ENCODE measurements at regions not wholly inside any gene's neighbourhood (a gene's known extent, or its start where the extent isn't known, plus 50 kb on each side); places are given as distances from the start of the nearest gene placed in this dataset.

GRCh38 chr2:236676136-236676873 lies 106.7 kb downstream of the ACKR3 start:
- Histone ChIP-seq H3K27me3 (ENCODE audit: control insufficient read depth, insufficient read depth, low read length) (peaks cover 1% of the 10 kb centered on the region), H3K4me1 (ENCODE audit: control insufficient read depth, insufficient read depth, low read length, poor library complexity, severe bottlenecking) (no peaks in the 10 kb centered on the region), H3K9me3 (ENCODE audit: control insufficient read depth in 2 of 2, low read length in 2 of 2) (no peaks in the 10 kb centered on the region), H3K27ac (ENCODE audit: insufficient read depth, low read length, poor library complexity, severe bottlenecking) (no peak overlapping the region), H3K4me3 (ENCODE audit: low read depth, low read length) (no peak overlapping the region), H3K36me3 (ENCODE audit: control insufficient read depth, insufficient read depth, low read length) (no peaks in the 10 kb centered on the region)
- Mint-ChIP-seq H3K4me1 (no peaks in the 10 kb centered on the region), H3K27me3 (peaks cover 16% of the 10 kb centered on the region), H3K9me3 (peaks cover 0 to 2% (median 0%) of the 10 kb centered on the region in 7 donors), H3K36me3 (no peaks in the 10 kb centered on the region), H3K4me3 (no peak overlapping the region), H3K27ac (no peak overlapping the region)
- DNase-seq (no peak), ATAC-seq (ENCODE audit: low read depth in 2 of 2) (no peak)

DNA sequence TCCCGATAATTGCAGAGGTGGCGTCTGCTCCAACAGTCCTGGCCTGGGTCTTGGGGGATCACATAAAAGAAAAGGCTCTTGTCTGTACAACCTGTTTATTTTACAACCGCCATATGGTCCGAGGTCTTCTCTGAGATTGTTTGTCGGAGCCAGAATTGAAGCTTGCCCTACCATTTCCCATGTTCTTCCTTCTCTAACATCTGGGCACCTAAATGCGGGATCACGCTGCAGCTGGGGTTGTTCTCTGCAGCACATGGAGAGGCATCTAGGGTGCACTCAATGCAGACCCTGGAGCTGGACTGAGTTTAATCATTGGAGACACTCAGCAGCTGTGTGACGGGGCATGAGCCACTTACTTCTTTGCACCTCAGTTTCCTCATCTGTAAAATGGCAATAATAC lies 107.7 kb downstream of the ACKR3 start:
- DNase-seq (no peak), ATAC-seq (ENCODE audit: low read depth in 2 of 2) (no peak)
- H3K27ac ChIP-seq (ENCODE audit: insufficient read depth, low read length, poor library complexity, severe bottlenecking), result no peak overlapping the region
- no peak overlapping the region for H3K4me3 ChIP-seq (ENCODE audit: low read depth, low read length)
- H3K27me3 ChIP-seq (ENCODE audit: control insufficient read depth, insufficient read depth, low read length), result peaks cover 1% of the 10 kb centered on the region
- H3K4me3 Mint-ChIP-seq, result no peak overlapping the region
- H3K27ac Mint-ChIP-seq, result no peak overlapping the region
- no peaks in the 10 kb centered on the region for H3K9me3 ChIP-seq (ENCODE audit: control insufficient read depth in 2 of 2, low read length in 2 of 2)
- no peaks in the 10 kb centered on the region for H3K4me1 ChIP-seq (ENCODE audit: control insufficient read depth, insufficient read depth, low read length, poor library complexity, severe bottlenecking)
- no peaks in the 10 kb centered on the region for H3K36me3 Mint-ChIP-seq
- H3K4me1 Mint-ChIP-seq, result no peaks in the 10 kb centered on the region
- peaks cover 16% of the 10 kb centered on the region for H3K27me3 Mint-ChIP-seq
- peaks cover 0 to 2% (median 0%) of the 10 kb centered on the region in 7 donors for H3K9me3 Mint-ChIP-seq
- no peaks in the 10 kb centered on the region for H3K36me3 ChIP-seq (ENCODE audit: control insufficient read depth, insufficient read depth, low read length)

DNA sequence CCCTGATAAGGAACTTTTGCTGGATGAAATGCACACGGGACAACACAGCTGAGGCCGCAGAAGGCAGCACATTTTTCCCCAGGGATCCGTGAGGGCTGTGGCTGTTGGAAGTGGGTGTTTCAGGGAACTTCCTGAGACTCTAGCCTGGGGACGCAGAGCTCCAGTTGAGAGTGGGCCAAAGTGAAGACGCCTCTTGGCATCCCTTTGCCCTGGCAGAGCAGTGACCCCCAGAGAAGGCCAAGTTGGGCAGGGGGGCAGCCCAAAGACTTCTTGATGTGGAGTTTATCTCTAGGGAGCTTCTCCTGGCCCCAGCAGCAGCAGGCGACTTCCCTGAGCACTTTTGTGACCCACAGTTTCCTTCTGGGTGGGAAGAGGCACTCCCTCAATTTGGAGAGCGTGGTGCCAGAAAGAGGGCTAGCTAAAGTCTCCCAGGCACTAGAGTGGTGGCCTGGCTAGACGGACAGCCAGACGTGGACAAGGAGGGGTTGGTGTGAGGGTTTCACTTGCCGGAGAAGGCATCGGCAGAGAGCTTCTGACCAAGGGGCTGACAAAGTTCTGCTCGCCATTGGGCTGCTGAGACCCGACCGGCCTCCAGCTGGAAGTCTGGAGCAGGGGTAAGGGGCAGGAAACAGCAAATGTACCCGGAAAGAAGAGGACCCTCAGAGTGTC lies 108.8 kb downstream of the ACKR3 start:
- no peaks in the 10 kb centered on the region for H3K36me3 ChIP-seq (ENCODE audit: control insufficient read depth, insufficient read depth, low read length)
- peaks cover 16% of the 10 kb centered on the region for H3K27me3 Mint-ChIP-seq
- no peak for ATAC-seq (ENCODE audit: low read depth in 2 of 2)

DNA sequence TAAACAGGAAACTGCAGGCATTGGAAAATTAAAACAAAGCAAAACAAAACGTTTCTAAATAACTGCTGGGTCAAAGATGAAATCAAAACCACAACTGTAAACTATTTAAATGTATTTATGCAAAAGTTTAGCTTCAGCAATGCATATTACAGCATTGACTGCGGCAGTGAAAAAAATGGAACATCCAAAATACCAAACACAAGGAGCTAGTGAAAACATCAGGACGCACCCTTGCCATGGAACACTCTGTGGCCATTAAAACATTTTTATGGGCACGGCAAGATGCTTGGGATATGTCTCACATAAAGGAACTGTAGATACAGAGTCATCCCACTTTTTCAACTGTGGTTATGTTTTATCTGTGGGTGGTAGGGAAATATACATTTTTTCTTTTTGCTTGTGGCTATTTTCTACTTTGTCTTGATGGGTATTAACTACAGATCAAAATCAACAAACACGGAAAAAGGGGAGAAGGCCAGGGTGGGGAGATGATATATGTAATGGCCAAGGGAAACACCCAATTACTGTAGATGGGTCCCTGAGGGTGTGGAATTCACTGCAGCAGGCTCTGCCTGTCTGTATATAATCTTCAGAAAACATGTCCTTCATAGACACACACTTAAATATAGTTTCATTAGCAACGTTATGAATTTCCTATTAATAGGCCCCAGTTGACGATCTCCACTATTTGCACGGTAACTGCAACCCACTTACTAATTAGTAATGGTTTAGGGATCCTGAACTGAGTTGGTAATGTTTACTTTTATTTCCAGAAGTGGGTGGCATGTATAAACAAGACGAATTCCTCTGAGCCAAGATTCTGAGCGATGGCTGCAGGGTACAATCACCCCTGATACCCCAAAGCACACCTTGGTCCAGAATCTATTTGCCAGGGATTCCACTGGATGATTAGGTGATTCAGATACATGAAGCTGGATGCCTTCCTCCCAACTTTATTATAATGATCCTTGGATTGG lies 110.5 kb downstream of the ACKR3 start:
- Mint-ChIP-seq H3K36me3 (no peaks in the 10 kb centered on the region), H3K27ac (no peak overlapping the region), H3K4me1 (no peaks in the 10 kb centered on the region), H3K9me3 (peaks cover 0 to 2% (median 0%) of the 10 kb centered on the region in 7 donors), H3K4me3 (no peak overlapping the region), H3K27me3 (peaks cover 16% of the 10 kb centered on the region)
- H3K27ac ChIP-seq (ENCODE audit: insufficient read depth, low read length, poor library complexity, severe bottlenecking), result no peak overlapping the region
- peaks cover 1% of the 10 kb centered on the region for H3K27me3 ChIP-seq (ENCODE audit: control insufficient read depth, insufficient read depth, low read length)
- DNase-seq, result no peak
- ATAC-seq (ENCODE audit: low read depth in 2 of 2), result no peak
- H3K4me1 ChIP-seq (ENCODE audit: control insufficient read depth, insufficient read depth, low read length, poor library complexity, severe bottlenecking), result no peaks in the 10 kb centered on the region
- H3K4me3 ChIP-seq (ENCODE audit: low read depth, low read length), result no peak overlapping the region
- no peaks in the 10 kb centered on the region for H3K36me3 ChIP-seq (ENCODE audit: control insufficient read depth, insufficient read depth, low read length)
- no peaks in the 10 kb centered on the region for H3K9me3 ChIP-seq (ENCODE audit: control insufficient read depth in 2 of 2, low read length in 2 of 2)

More for the DNA sequence above, 108.8 kb downstream of the ACKR3 start:
- no peak overlapping the region for H3K27ac ChIP-seq (ENCODE audit: insufficient read depth, low read length, poor library complexity, severe bottlenecking)
- Mint-ChIP-seq H3K4me1 (no peaks in the 10 kb centered on the region), H3K4me3 (no peak overlapping the region), H3K36me3 (no peaks in the 10 kb centered on the region), H3K9me3 (peaks cover 0 to 2% (median 0%) of the 10 kb centered on the region in 7 donors), H3K27ac (peak overlapping the region in 1 of 3 donors; percentile 58)
- H3K9me3 ChIP-seq (ENCODE audit: control insufficient read depth in 2 of 2, low read length in 2 of 2), result no peaks in the 10 kb centered on the region
- peaks cover 1% of the 10 kb centered on the region for H3K27me3 ChIP-seq (ENCODE audit: control insufficient read depth, insufficient read depth, low read length)
- H3K4me1 ChIP-seq (ENCODE audit: control insufficient read depth, insufficient read depth, low read length, poor library complexity, severe bottlenecking), result no peaks in the 10 kb centered on the region
- DNase-seq, result no peak
- H3K4me3 ChIP-seq (ENCODE audit: low read depth, low read length), result no peak overlapping the region

- Histone ChIP-seq H3K36me3 (ENCODE audit: control insufficient read depth, insufficient read depth, low read length) (no peaks in the 10 kb centered on the region), H3K9me3 (ENCODE audit: control insufficient read depth in 2 of 2, low read length in 2 of 2) (no peaks in the 10 kb centered on the region), H3K27ac (ENCODE audit: insufficient read depth, low read length, poor library complexity, severe bottlenecking) (no peak overlapping the region), H3K27me3 (ENCODE audit: control insufficient read depth, insufficient read depth, low read length) (no peaks in the 10 kb centered on the region), H3K4me1 (ENCODE audit: control insufficient read depth, insufficient read depth, low read length, poor library complexity, severe bottlenecking) (no peaks in the 10 kb centered on the region), H3K4me3 (ENCODE audit: low read depth, low read length) (no peak overlapping the region)
- Mint-ChIP-seq H3K36me3 (no peaks in the 10 kb centered on the region), H3K27ac (no peak overlapping the region), H3K27me3 (peaks cover 11% of the 10 kb centered on the region), H3K4me3 (no peak overlapping the region), H3K9me3 (peaks cover 0 to 2% (median 0%) of the 10 kb centered on the region in 7 donors), H3K4me1 (no peaks in the 10 kb centered on the region)
- no peak for DNase-seq
- no peak for ATAC-seq (ENCODE audit: low read depth in 2 of 2)
Observed at GRCh38 chr2:236682651-236683422, 113.2 kb downstream of the ACKR3 start.

DNA sequence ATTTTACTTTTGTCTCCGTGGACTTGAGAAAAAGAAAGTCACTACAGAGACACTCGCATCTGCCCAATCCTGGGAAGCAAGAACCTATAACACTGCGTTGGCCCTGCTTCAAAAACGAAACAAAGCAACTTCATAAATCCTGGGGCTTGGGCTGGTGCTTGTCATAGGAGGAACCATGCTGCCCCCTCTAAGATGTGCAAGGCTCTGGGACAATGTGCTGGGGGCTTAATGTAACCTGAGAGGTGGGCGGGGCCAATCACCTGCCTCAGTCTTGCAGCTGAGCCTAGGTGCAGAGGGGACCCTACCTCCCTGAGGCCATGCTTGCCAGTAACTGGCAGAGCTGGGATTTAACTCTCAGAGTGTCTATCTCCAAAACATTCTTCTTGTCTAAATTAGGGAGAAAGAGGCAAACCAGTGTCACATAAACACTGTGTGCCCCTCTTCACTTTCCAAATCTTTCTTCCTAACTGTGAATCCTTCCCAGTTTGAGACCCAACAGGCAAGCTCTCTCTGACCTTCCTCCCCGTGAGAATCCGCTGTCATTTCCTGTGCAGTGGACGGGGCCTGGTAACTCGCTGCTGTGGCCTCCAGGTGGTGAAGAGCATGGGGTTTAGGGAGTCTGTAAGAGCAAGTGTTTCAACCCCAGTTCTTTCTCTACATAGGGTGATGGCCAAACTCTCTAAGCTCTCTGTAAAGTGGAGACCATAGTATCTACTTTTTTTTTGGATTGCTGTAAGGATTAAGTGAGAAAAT lies 115.1 kb downstream of the ACKR3 start:
- Histone ChIP-seq H3K4me1 (ENCODE audit: control insufficient read depth, insufficient read depth, low read length, poor library complexity, severe bottlenecking) (no peaks in the 10 kb centered on the region), H3K9me3 (ENCODE audit: control insufficient read depth in 2 of 2, low read length in 2 of 2) (no peaks in the 10 kb centered on the region), H3K36me3 (ENCODE audit: control insufficient read depth, insufficient read depth, low read length) (no peaks in the 10 kb centered on the region), H3K4me3 (ENCODE audit: low read depth, low read length) (no peak overlapping the region), H3K27me3 (ENCODE audit: control insufficient read depth, insufficient read depth, low read length) (no peaks in the 10 kb centered on the region), H3K27ac (ENCODE audit: insufficient read depth, low read length, poor library complexity, severe bottlenecking) (no peak overlapping the region)
- Mint-ChIP-seq H3K4me3 (no peak overlapping the region), H3K36me3 (no peaks in the 10 kb centered on the region), H3K4me1 (no peaks in the 10 kb centered on the region), H3K27ac (no peak overlapping the region), H3K27me3 (peaks cover 4% of the 10 kb centered on the region), H3K9me3 (no peaks in the 10 kb centered on the region)
- no peak for DNase-seq
- no peak for ATAC-seq (ENCODE audit: low read depth in 2 of 2)

Data from CD4-positive, CD25-positive, alpha-beta regulatory T cell (primary cell).